Pancreas (tissue), 10 donors: ENCODE measurements at regions not wholly inside any gene's neighbourhood (a gene's known extent, or its start where the extent isn't known, plus 50 kb on each side); places are given as distances from the start of the nearest gene placed in this dataset.

ENCODE experiments used
- ATAC-seq, 4 donors: fragments of 200-7000 bp; cut with Tn5 transposase; one replicate each; pipeline versions ENCODE4 v1.8.0 to v1.9.1; 2020; ENCODE audit warnings: mild to moderate bottlenecking in 4 of 4, moderate library complexity in 4 of 4
- DNase-seq, 6 donors: peaks; one replicate each; pipeline ENCODE4 v3.0.0-alpha.2; 2020
- FAIRE-seq: peaks from 2 replicates; lab custom pipeline; 2012; peaks lifted over from hg19 to GRCh38; lab: Jason Lieb, UNC
- H3K27ac ChIP-seq, 4 donors: fragments of 200-600 bp; sonication (generic); 1 replicate in 3 of 4; 2 replicates in 1 of 4; pipeline versions ENCODE4 v1.5.0 to v1.8.0; 2020
- H3K27me3 ChIP-seq, 4 donors: fragments of 200-600 bp; one replicate each; pipeline ENCODE4 v1.8.0; 2021
- H3K36me3 ChIP-seq, 3 donors: fragments of 200-600 bp; sonication (generic) in 1 of 3; one replicate each; pipeline versions ENCODE4 v1.5.0 to v1.8.0; 2020 to 2021
- H3K4me1 ChIP-seq, 3 donors: fragments of 200-600 bp; one replicate each; pipeline ENCODE4 v1.8.0; 2021
- H3K4me3 ChIP-seq, 4 donors: fragments of 200-600 bp; sonication (generic) in 2 of 4; one replicate each; pipeline versions ENCODE4 v1.5.0 to v1.8.0; 2020 to 2021
- H3K9me3 ChIP-seq, 4 donors: fragments of 200-600 bp; one replicate each; pipeline ENCODE4 v1.8.0; 2021
- WGBS, 2 donors: extraction: QIAGEN DNeasy Blood & Tissue Kit; methylation state at CpG; one replicate each; pipeline ENCODE4 v1.1.7; 2013; 5-methylcytosine and 5-hydroxymethylcytosine counted together
- intact Hi-C, 3 donors: fragments of 100-400 bp; cut with DNase I; formaldehyde crosslinking; loops; one replicate each; pipeline versions ENCODE4 v1.11.1 to v1.14.2; 2022
- TF ChIP-seq, protein P1 (sequence below), 4 donors: fragments of 200-600 bp; sonication (generic) in 3 of 4; IDR thresholded peaks; one replicate each; pipeline versions ENCODE4 v1.5.0 to v1.8.0; 2021; ENCODE audit warnings: antibody characterized with exemption in 4 of 4
- donor health status: healthy with polysubstance abuse.
- donor health status: DM: no; HTN: no; CAD: no; lungs with moderate emphysema.
- donor health status: DM: no; HTN: no; CAD: no.
- donor health status: control.
- donor health status: control.
- donor health status: Bipolar disorder and iron deficiency.
- donor health status: DM: yes; HTN: yes; CAD: no.
- donor health status: DM: no; HTN: no; CAD: no.
- donor health status: DM: no; HTN: no; CAD: no.
- donor health status: DM: yes; HTN: yes; CAD: no.

DNA sequence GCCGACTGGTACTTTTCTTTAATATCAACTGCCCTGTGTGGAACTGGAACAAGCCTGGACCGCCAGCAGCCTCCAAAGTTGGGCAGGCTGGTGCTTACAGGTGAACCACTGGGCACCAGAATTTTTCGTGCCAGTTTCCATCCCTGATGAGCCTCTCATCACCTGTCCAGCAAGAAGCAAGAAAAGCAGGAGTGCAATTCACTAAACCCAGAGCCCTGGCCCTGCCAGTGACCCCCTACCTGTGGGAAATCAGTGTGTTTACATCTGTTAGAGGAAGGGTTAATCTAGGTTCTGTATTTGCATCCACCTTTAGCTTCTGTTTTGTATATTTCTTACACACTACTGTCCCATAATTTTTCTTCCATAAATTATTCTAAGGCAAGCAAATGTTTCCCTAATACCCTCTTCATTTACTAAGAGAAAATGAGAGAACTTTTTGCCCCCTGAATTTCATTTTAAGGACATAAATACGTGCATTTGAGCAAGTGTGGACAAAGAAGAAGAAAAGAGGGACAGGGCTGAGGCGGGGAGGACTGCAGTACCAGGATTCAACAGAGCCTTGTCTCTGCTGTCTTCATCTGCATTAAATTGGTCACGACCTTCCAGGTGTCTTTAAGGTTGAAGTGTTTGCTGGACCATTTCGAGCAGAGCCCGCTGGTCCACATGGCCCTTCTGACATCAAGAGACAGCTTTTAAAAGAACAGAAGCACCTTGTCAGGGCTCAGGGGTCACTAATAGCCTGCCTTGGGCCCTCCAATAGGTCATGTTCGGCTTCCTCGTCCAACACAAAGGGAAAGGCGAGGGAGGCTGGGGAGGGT lies 763.1 kb downstream of the BCL11A start:
- intact Hi-C loops: no loop called here
- Histone ChIP-seq H3K9me3 (no peaks in the 10 kb centered on the region), H3K36me3 (no peaks in the 10 kb centered on the region), H3K4me1 (no peaks in the 10 kb centered on the region), H3K4me3 (no peak overlapping the region), H3K27ac (no peak overlapping the region), H3K27me3 (no peaks in the 10 kb centered on the region)
- ATAC-seq (no peak), DNase-seq (no peak), FAIRE-seq (no peak)
- TF ChIP-seq, protein P1, sequence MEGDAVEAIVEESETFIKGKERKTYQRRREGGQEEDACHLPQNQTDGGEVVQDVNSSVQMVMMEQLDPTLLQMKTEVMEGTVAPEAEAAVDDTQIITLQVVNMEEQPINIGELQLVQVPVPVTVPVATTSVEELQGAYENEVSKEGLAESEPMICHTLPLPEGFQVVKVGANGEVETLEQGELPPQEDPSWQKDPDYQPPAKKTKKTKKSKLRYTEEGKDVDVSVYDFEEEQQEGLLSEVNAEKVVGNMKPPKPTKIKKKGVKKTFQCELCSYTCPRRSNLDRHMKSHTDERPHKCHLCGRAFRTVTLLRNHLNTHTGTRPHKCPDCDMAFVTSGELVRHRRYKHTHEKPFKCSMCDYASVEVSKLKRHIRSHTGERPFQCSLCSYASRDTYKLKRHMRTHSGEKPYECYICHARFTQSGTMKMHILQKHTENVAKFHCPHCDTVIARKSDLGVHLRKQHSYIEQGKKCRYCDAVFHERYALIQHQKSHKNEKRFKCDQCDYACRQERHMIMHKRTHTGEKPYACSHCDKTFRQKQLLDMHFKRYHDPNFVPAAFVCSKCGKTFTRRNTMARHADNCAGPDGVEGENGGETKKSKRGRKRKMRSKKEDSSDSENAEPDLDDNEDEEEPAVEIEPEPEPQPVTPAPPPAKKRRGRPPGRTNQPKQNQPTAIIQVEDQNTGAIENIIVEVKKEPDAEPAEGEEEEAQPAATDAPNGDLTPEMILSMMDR (IDR thresholded peaks at IDR 0.05): no peak
- 84 to 88% methylated on average over 11 of the region's 11 CpGs for WGBS, 2 donors

DNA sequence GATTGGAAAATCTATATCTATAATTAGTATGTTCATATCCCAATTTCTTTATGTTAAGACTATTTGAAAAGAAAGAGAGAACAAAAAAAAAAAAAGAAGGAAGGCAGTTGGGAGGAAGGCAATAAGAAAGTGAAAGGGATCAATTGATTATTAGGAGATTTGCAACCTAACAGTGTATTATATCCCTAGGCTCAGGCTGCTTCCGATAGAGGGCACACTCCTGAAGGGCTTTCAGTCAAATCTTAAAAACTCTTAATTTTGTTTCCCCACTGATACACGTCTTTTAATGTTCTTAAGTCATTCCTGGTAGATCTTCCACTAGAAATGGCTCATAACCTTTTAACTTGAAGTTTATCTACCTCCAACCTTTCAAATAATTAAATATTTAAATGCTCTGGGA lies 763.9 kb downstream of the BCL11A start:
- H3K27ac ChIP-seq: no peak overlapping the region
- no peaks in the 10 kb centered on the region for H3K4me1 ChIP-seq
- H3K4me3 ChIP-seq: no peak overlapping the region
- FAIRE-seq (no peak), DNase-seq (no peak), ATAC-seq (no peak)
- H3K9me3 ChIP-seq: no peaks in the 10 kb centered on the region
- H3K36me3 ChIP-seq: no peaks in the 10 kb centered on the region
- 54 to 68% methylated on average over 2 of the region's 2 CpGs for WGBS, 2 donors
- intact Hi-C loops: no loop called here
- TF ChIP-seq, protein P1 (IDR thresholded peaks at IDR 0.05): no peak
- H3K27me3 ChIP-seq: no peaks in the 10 kb centered on the region

DNA sequence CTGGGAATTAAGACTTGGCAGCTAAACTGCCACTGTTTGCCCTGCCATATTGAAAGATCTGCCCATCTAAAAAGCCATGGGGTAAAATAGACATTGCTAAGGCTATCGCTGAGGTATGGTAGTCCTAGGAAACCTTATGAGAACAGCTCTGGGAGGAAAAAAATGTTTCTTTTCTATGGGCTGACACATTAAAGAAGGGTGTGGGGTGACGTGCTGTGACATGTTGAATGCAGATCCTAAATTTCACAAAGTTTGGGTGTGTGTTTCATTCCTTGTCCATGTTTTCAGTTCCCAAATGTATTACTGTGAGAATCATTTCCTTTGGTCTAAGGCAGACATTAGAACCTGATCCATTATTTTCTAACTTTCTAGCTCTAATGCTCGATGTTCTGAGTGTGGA lies 766.4 kb downstream of the BCL11A start:
- FAIRE-seq: no peak

DNA sequence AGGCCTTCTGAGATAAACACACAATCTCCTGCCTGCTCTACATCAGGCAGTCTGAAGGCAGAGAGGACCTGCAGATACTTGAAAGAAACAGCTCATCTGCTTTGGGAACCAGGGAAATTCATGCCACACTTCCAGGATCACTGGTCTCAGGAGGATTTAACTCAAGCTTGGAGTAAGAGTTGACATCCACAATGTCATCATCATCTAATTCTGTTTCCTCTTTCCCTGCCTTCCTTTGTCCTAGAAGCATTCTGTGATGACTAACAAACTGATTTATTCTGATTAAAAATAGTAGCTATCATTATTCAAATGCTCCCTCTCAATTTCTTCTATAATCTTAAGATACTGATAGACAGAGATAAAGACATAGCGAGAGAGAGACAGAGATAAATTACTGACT lies 766.8 kb downstream of the BCL11A start:
- H3K27me3 ChIP-seq: no peaks in the 10 kb centered on the region
- H3K4me1 ChIP-seq: no peaks in the 10 kb centered on the region
- no peaks in the 10 kb centered on the region for H3K9me3 ChIP-seq
- 74 to 77% methylated on average over 1 of the region's 1 CpG for WGBS, 2 donors
- FAIRE-seq: no peak
- ATAC-seq: no peak
- intact Hi-C loops: no loop called here
- TF ChIP-seq, protein P1 (IDR thresholded peaks at IDR 0.05): no peak
- no peaks in the 10 kb centered on the region for H3K36me3 ChIP-seq
- no peak overlapping the region for H3K4me3 ChIP-seq
- no peak for DNase-seq
- H3K27ac ChIP-seq: no peak overlapping the region

More for the DNA sequence above, 766.4 kb downstream of the BCL11A start:
- TF ChIP-seq, protein P1 (IDR thresholded peaks at IDR 0.05): no peak
- no peaks in the 10 kb centered on the region for H3K4me1 ChIP-seq
- H3K4me3 ChIP-seq: no peak overlapping the region
- H3K27ac ChIP-seq: no peak overlapping the region
- H3K36me3 ChIP-seq: no peaks in the 10 kb centered on the region
- WGBS, 2 donors: 88 to 96% methylated on average over 3 of the region's 3 CpGs
- no peaks in the 10 kb centered on the region for H3K9me3 ChIP-seq
- no peaks in the 10 kb centered on the region for H3K27me3 ChIP-seq
- DNase-seq (no peak), ATAC-seq (no peak)
- intact Hi-C loops: no loop called here

DNA sequence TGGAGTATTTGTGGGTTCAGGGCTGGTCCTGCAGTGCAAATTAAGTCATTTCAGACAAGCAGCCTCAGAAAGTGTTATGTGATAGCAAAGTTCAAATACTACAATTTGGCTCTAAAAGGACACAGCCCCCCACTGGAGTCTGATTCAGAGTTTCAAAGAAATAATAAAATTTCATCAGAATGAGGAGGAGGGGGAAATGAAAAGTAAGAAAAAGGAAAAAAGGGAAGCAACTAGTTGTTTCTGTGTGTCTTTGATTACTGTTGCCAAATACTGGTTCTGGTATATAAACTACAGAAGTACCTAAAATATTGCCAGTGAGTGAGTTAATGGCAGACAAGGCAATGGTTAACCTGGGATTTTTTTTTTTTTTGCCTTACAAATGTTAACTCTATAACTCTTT lies 773.9 kb downstream of the BCL11A start:
- DNase-seq (no peak), ATAC-seq (no peak), FAIRE-seq (no peak)
- Histone ChIP-seq H3K27ac (no peak overlapping the region), H3K4me1 (no peaks in the 10 kb centered on the region), H3K4me3 (no peak overlapping the region), H3K36me3 (no peaks in the 10 kb centered on the region), H3K9me3 (no peaks in the 10 kb centered on the region), H3K27me3 (no peaks in the 10 kb centered on the region)
- intact Hi-C loops: no loop called here
- TF ChIP-seq, protein P1 (IDR thresholded peaks at IDR 0.05): no peak
